Ascending aorta (tissue), 2 donors: ENCODE measurements at regions not wholly inside any gene's neighbourhood (a gene's known extent, or its start where the extent isn't known, plus 50 kb on each side); places are given as distances from the start of the nearest gene placed in this dataset.

Experiments used
- DNase-seq, 2 donors: peaks; one replicate each; pipeline ENCODE4 v3.0.0-alpha.2; 2019; ENCODE audit warnings: low spot score in 2 of 2
- H3K27ac ChIP-seq, 2 donors: fragments of 200-600 bp; sonication (generic); one replicate each; pipeline ENCODE4 v1.5.1; 2016 to 2017; ENCODE audit warnings: mild to moderate bottlenecking in 1 of 2
- H3K27me3 ChIP-seq: fragments of 200-600 bp; sonication (generic); one replicate; pipeline ENCODE4 v1.5.1; 2017
- H3K36me3 ChIP-seq, 2 donors: fragments of 200-600 bp; sonication (generic); one replicate each; pipeline ENCODE4 v1.5.1; 2016
- H3K4me1 ChIP-seq, 2 donors: fragments of 200-600 bp; sonication (generic); one replicate each; pipeline ENCODE4 v1.5.1; 2016 to 2017; ENCODE audit warnings: mild to moderate bottlenecking in 1 of 2
- H3K4me3 ChIP-seq, 2 donors: fragments of 200-600 bp; sonication (generic); one replicate each; pipeline ENCODE4 v1.5.1; 2016 to 2017; ENCODE audit warnings: mild to moderate bottlenecking in 1 of 2
- H3K9me3 ChIP-seq, 2 donors: fragments of 200-600 bp; sonication (generic); one replicate each; pipeline ENCODE4 v1.5.1; 2016
- intact Hi-C: fragments of 100-400 bp; cut with DNase I; formaldehyde crosslinking; loops from one replicate; pipeline ENCODE4 v1.15.1; 2023
- TF ChIP-seq, protein P1 (sequence below), 3 experiments: fragments of 200-600 bp in 2 of 3; fragments of 450-650 bp in 1 of 3; sonication (generic) in 2 of 3; IDR thresholded peaks; one replicate each; pipeline ENCODE4 v1.5.1; 2016 to 2019; ENCODE audit warnings: antibody characterized with exemption in 3 of 3, mild to moderate bottlenecking in 1 of 3, moderate library complexity in 1 of 3

DNA sequence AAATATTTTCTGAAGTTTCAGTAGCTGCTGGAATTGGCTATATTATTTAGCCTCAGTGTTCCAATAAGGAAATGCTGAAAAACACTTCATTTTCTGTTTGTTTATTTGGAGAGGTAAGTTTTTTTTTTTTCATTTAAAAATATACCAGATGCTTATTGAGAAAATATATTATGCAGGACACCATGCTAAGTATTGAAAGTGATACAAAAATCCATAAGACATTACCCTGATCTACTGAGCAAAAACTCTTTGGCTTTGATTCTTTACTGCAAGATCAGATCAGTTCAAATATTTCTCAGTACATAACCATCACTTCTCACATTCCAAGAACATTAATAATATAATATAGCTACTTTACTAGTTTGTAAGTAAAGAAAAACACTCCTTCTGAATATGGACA, 123.4 kb upstream of the PACRGL start:
- H3K27me3 ChIP-seq: no peaks in the 10 kb centered on the region
- no peaks in the 10 kb centered on the region for H3K9me3 ChIP-seq
- H3K4me1 ChIP-seq: no peaks in the 10 kb centered on the region
- no peak overlapping the region for H3K4me3 ChIP-seq
- intact Hi-C loops: no loop called here
- no peaks in the 10 kb centered on the region for H3K36me3 ChIP-seq
- TF ChIP-seq, protein P1, sequence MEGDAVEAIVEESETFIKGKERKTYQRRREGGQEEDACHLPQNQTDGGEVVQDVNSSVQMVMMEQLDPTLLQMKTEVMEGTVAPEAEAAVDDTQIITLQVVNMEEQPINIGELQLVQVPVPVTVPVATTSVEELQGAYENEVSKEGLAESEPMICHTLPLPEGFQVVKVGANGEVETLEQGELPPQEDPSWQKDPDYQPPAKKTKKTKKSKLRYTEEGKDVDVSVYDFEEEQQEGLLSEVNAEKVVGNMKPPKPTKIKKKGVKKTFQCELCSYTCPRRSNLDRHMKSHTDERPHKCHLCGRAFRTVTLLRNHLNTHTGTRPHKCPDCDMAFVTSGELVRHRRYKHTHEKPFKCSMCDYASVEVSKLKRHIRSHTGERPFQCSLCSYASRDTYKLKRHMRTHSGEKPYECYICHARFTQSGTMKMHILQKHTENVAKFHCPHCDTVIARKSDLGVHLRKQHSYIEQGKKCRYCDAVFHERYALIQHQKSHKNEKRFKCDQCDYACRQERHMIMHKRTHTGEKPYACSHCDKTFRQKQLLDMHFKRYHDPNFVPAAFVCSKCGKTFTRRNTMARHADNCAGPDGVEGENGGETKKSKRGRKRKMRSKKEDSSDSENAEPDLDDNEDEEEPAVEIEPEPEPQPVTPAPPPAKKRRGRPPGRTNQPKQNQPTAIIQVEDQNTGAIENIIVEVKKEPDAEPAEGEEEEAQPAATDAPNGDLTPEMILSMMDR (IDR thresholded peaks at IDR 0.05): no peak
- no peak overlapping the region for H3K27ac ChIP-seq
- DNase-seq: no peak

DNA sequence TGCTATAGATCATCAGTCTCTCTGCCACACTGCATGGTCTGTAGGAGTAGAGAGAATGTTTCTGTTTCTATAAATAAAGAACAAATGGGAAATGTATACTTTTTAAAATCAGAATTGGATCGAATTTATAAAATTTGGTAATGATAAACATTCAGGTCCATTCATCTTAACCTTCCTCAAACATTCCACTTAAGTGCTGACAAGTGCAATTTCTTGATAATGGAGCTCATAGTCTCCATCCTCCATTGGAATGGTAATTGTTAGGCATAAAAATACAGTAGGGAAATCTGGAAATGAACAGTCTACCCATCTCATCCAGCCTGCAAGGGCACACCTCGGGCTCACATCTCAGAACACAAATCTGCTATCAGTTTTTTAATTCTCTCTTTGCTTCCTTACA, 122.6 kb upstream of the PACRGL start:
- Histone ChIP-seq H3K27ac (no peak overlapping the region), H3K4me1 (no peaks in the 10 kb centered on the region), H3K36me3 (no peaks in the 10 kb centered on the region), H3K9me3 (no peaks in the 10 kb centered on the region), H3K27me3 (no peaks in the 10 kb centered on the region), H3K4me3 (no peak overlapping the region)
- intact Hi-C loops: no loop called here
- TF ChIP-seq, protein P1 (IDR thresholded peaks at IDR 0.05): no peak
- no peak for DNase-seq

- no peak for DNase-seq
- Histone ChIP-seq H3K9me3 (no peaks in the 10 kb centered on the region), H3K4me3 (no peak overlapping the region), H3K36me3 (no peaks in the 10 kb centered on the region), H3K27me3 (no peaks in the 10 kb centered on the region), H3K27ac (no peak overlapping the region), H3K4me1 (peaks cover 0 to 3% of the 10 kb centered on the region in 2 donors)
- TF ChIP-seq, protein P1 (IDR thresholded peaks at IDR 0.05): no peak
- intact Hi-C loops: no loop called here
Observed at GRCh38 chr4:20580907-20581306, 119.4 kb upstream of the PACRGL start.

GRCh38 chr4:20589436-20589835, 110.8 kb upstream of the PACRGL start:
- Histone ChIP-seq H3K27ac (no peak overlapping the region), H3K4me3 (no peak overlapping the region), H3K4me1 (peaks cover 0 to 8% of the 10 kb centered on the region in 2 donors), H3K36me3 (peaks cover 0 to 7% of the 10 kb centered on the region in 2 donors), H3K9me3 (no peaks in the 10 kb centered on the region), H3K27me3 (no peaks in the 10 kb centered on the region)
- intact Hi-C loops: no loop called here
- no peak for DNase-seq
- TF ChIP-seq, protein P1 (IDR thresholded peaks at IDR 0.05): no peak

GRCh38 chr4:20590849-20591248, 109.4 kb upstream of the PACRGL start:
- Histone ChIP-seq H3K27me3 (no peaks in the 10 kb centered on the region), H3K4me3 (no peak overlapping the region), H3K4me1 (peaks cover 0 to 6% of the 10 kb centered on the region in 2 donors), H3K27ac (no peak overlapping the region), H3K36me3 (peaks cover 0 to 7% of the 10 kb centered on the region in 2 donors), H3K9me3 (no peaks in the 10 kb centered on the region)
- TF ChIP-seq, protein P1 (IDR thresholded peaks at IDR 0.05): no peak
- intact Hi-C loops: no loop called here
- no peak for DNase-seq

GRCh38 chr4:20591571-20591970, 108.7 kb upstream of the PACRGL start:
- DNase-seq: no peak
- Histone ChIP-seq H3K9me3 (no peaks in the 10 kb centered on the region), H3K4me3 (no peak overlapping the region), H3K27me3 (no peaks in the 10 kb centered on the region), H3K4me1 (no peaks in the 10 kb centered on the region), H3K27ac (no peak overlapping the region), H3K36me3 (peaks cover 0 to 7% of the 10 kb centered on the region in 2 donors)
- intact Hi-C loops: no loop called here
- TF ChIP-seq, protein P1 (IDR thresholded peaks at IDR 0.05): no peak
